ENCODE measurements at regions not wholly inside any gene's neighbourhood (a gene's known extent, or its start where the extent isn't known, plus 50 kb on each side); places are given as distances from the start of the nearest gene placed in this dataset.

GRCh38 chr4:61079427-61079826 is 120.7 kb upstream of the ADGRL3 start:
- TF ChIP-seq SIN3A (IDR thresholded peaks at IDR 0.05; ENCODE audit: borderline replicate concordance, insufficient read depth, low read length) (no peak), TAF1 (IDR thresholded peaks at IDR 0.05; ENCODE audit: borderline replicate concordance, insufficient read depth, low read length) (no peak), FOXP2 (optimal IDR thresholded peaks at IDR 0.05; ENCODE audit: borderline replicate concordance, extremely low read depth, extremely low read length, insufficient read depth) (no peak), REST (IDR thresholded peaks at IDR 0.05; ENCODE audit: insufficient read depth in 1 of 2, low read depth in 2 of 2, low read length in 2 of 2) (no peak), POLR2AphosphoS5 (IDR thresholded peaks at IDR 0.05; ENCODE audit: low read depth, low read length) (no peak)

DNA sequence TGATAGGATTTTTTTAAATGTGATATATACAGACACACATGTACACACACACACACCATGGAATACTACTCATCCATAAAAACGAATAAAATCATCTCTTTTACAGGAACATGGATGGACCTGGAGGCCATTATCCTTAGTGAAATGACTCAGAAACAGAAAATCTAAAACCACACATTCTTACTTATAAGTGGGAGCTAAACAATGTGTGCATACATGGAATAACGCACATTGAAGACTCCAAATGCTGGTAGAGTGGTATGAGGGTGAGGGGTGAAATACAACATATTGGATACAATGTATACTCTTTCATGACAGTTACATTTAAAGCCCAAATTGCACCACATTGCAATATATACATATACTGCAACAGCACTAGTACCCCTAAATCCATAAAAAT is 120.2 kb upstream of the ADGRL3 start:
- TF ChIP-seq FOXP2 (optimal IDR thresholded peaks at IDR 0.05; ENCODE audit: borderline replicate concordance, extremely low read depth, extremely low read length, insufficient read depth) (no peak), SIN3A (IDR thresholded peaks at IDR 0.05; ENCODE audit: borderline replicate concordance, insufficient read depth, low read length) (no peak), REST (IDR thresholded peaks at IDR 0.05; ENCODE audit: insufficient read depth in 1 of 2, low read depth in 2 of 2, low read length in 2 of 2) (no peak), POLR2AphosphoS5 (IDR thresholded peaks at IDR 0.05; ENCODE audit: low read depth, low read length) (no peak), TAF1 (IDR thresholded peaks at IDR 0.05; ENCODE audit: borderline replicate concordance, insufficient read depth, low read length) (no peak)

DNA sequence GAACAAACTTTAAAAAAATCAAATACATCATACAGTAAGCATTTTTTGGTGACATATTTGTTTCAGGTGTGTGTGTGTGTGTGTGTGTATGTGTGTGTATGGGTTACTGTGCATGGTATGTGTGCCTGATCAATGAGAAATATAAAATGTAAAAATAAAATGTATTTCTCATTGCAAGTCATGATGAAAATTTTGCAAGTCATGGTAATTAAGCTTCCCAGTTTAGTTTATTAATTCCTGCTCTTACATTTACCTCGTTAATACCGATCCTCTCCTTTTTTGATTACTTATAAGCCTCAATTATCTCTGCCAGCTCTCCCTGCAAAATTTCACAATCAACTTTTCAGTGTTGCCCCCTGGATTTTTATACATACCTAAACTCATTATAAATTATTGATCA is 114.6 kb upstream of the ADGRL3 start:
- TF ChIP-seq POLR2AphosphoS5 (IDR thresholded peaks at IDR 0.05; ENCODE audit: low read depth, low read length) (no peak), REST (IDR thresholded peaks at IDR 0.05; ENCODE audit: insufficient read depth in 1 of 2, low read depth in 2 of 2, low read length in 2 of 2) (no peak), TAF1 (IDR thresholded peaks at IDR 0.05; ENCODE audit: borderline replicate concordance, insufficient read depth, low read length) (no peak)

GRCh38 chr4:61086357-61086756 is 113.8 kb upstream of the ADGRL3 start:
- TF ChIP-seq POLR2AphosphoS5 (IDR thresholded peaks at IDR 0.05; ENCODE audit: low read depth, low read length): no peak
- TF ChIP-seq REST (IDR thresholded peaks at IDR 0.05; ENCODE audit: insufficient read depth in 1 of 2, low read depth in 2 of 2, low read length in 2 of 2): no peak
- no peak for TF ChIP-seq FOXP2 (optimal IDR thresholded peaks at IDR 0.05; ENCODE audit: borderline replicate concordance, extremely low read depth, extremely low read length, insufficient read depth)
- TF ChIP-seq TAF1 (IDR thresholded peaks at IDR 0.05; ENCODE audit: borderline replicate concordance, insufficient read depth, low read length): no peak
- TF ChIP-seq SIN3A (IDR thresholded peaks at IDR 0.05; ENCODE audit: borderline replicate concordance, insufficient read depth, low read length): no peak

GRCh38 chr4:61086979-61087378 is 113.1 kb upstream of the ADGRL3 start:
- no peak for TF ChIP-seq TAF1 (IDR thresholded peaks at IDR 0.05; ENCODE audit: borderline replicate concordance, insufficient read depth, low read length)
- TF ChIP-seq SIN3A (IDR thresholded peaks at IDR 0.05; ENCODE audit: borderline replicate concordance, insufficient read depth, low read length): no peak

Measured in PFSK-1 (cell line).